Keratinocyte (primary cell): ENCODE measurements at regions not wholly inside any gene's neighbourhood (a gene's known extent, or its start where the extent isn't known, plus 50 kb on each side); places are given as distances from the start of the nearest gene placed in this dataset.

ENCODE experiments used
- DNase-seq: peaks from one replicate; pipeline ENCODE4 v3.0.0-alpha.2; 2011; ENCODE audit warnings: low read depth, missing footprints, low spot score
- FAIRE-seq: peaks from 2 replicates; lab custom pipeline; 2011; peaks lifted over from hg19 to GRCh38; lab: Jason Lieb, UNC
- H2AFZ ChIP-seq: 2 replicates; pipeline ENCODE4 v1.6.0; 2012; ENCODE audit warnings: low read length, control low read depth, inconsistent platforms; ENCODE audit not compliant: control insufficient read depth
- H3K27ac ChIP-seq: 2 replicates; pipeline ENCODE4 v1.5.1; 2011; ENCODE audit warnings: low read length; ENCODE audit not compliant: control insufficient read depth, insufficient read depth
- H3K27me3 ChIP-seq: 3 replicates; pipeline ENCODE4 v1.6.0; 2011; ENCODE audit warnings: low read length; ENCODE audit not compliant: control insufficient read depth, insufficient read depth; ENCODE audit errors: extremely low read depth
- H3K36me3 ChIP-seq, 2 experiments: 2 replicates in 1 of 2; 3 replicates in 1 of 2; pipeline ENCODE4 v1.5.1; 2011; ENCODE audit warnings: low read length in 2 of 2, mild to moderate bottlenecking in 1 of 2; ENCODE audit not compliant: control insufficient read depth in 2 of 2, insufficient read depth in 2 of 2; ENCODE audit errors: extremely low read depth in 1 of 2
- H3K4me1 ChIP-seq: 3 replicates; pipeline ENCODE4 v1.5.1; 2011; ENCODE audit warnings: low read length; ENCODE audit not compliant: control insufficient read depth, insufficient read depth; ENCODE audit errors: extremely low read depth
- H3K4me2 ChIP-seq: 3 replicates; pipeline ENCODE4 v1.6.0; 2011; ENCODE audit warnings: low read depth, low read length; ENCODE audit not compliant: control insufficient read depth, insufficient read depth; ENCODE audit errors: extremely low read depth
- H3K4me3 ChIP-seq, 3 experiments: fragments of 200-600 bp in 1 of 3; sonication (generic) in 1 of 3; 2 replicates in 2 of 3; 3 replicates in 1 of 3; pipeline ENCODE4 v1.5.1; 2011 to 2016; ENCODE audit warnings: low read length in 3 of 3, mild to moderate bottlenecking in 3 of 3, control low read depth in 2 of 3, inconsistent platforms in 1 of 3, low read depth in 1 of 3, mixed read lengths in 1 of 3, mixed run types in 1 of 3, moderate library complexity in 1 of 3; ENCODE audit not compliant: control insufficient read depth in 2 of 3, insufficient read depth in 2 of 3; ENCODE audit errors: extremely low read depth in 1 of 3
- H3K79me2 ChIP-seq: 2 replicates; pipeline ENCODE4 v1.6.0; 2012; ENCODE audit warnings: low read length; ENCODE audit not compliant: control insufficient read depth, insufficient read depth
- H3K9ac ChIP-seq: 3 replicates; pipeline ENCODE4 v1.6.0; 2011; ENCODE audit warnings: low read length; ENCODE audit not compliant: control insufficient read depth, insufficient read depth; ENCODE audit errors: extremely low read depth
- H3K9me1 ChIP-seq: 3 replicates; pipeline ENCODE4 v1.6.0; 2011; ENCODE audit warnings: low read length; ENCODE audit not compliant: control insufficient read depth, insufficient read depth; ENCODE audit errors: extremely low read depth
- H3K9me3 ChIP-seq: 2 replicates; pipeline ENCODE4 v1.5.1; 2012; ENCODE audit warnings: low read depth, low read length; ENCODE audit not compliant: control insufficient read depth
- H4K20me1 ChIP-seq: 3 replicates; pipeline ENCODE4 v1.6.0; 2011; ENCODE audit warnings: low read length; ENCODE audit not compliant: control insufficient read depth, insufficient read depth; ENCODE audit errors: extremely low read depth
- CTCF ChIP-seq, 3 experiments: IDR thresholded peaks in 1 of 3; conservative IDR thresholded peaks in 1 of 3; optimal IDR thresholded peaks in 1 of 3; 2 replicates in 2 of 3; 3 replicates in 1 of 3; pipeline versions ENCODE3 to v1.5.1; 2011; ENCODE audit warnings: low read length in 3 of 3, mild to moderate bottlenecking in 3 of 3, moderate library complexity in 2 of 3, control low read depth in 1 of 3, inconsistent platforms in 1 of 3; ENCODE audit not compliant: insufficient read depth in 2 of 3; ENCODE audit errors: extremely low read depth in 1 of 3
- EZH2 ChIP-seq: IDR thresholded peaks from one replicate; pipeline ENCODE4 v1.6.1; 2012; ENCODE audit warnings: inconsistent platforms, mild to moderate bottlenecking, low read length, moderate library complexity
- dilution Hi-C: fragments of 300-500 bp; cut with MboI; formaldehyde crosslinking; loops from one replicate; pipeline ENCODE4 v1.7.0; 2020; ENCODE audit warnings: low sequenced_read_pairs; ENCODE audit not compliant: extremely low pct_ligation_motif_present

- dilution Hi-C loops: no loop called here
- FAIRE-seq (no peak), DNase-seq (no peak)
- H4K20me1 ChIP-seq: no peaks in the 10 kb centered on the region
- H3K9me1 ChIP-seq: no peaks in the 10 kb centered on the region
- TF ChIP-seq EZH2 (no peak), CTCF (optimal IDR thresholded peaks at IDR 0.05 in 1 of 3, IDR thresholded peaks at IDR 0.05 in 1 of 3, conservative IDR thresholded peaks at IDR 0.05 in 1 of 3; ENCODE audit: extremely low read depth in 1 of 3, insufficient read depth in 2 of 3, low read length in 3 of 3) (no peak)
- H3K9ac ChIP-seq: no peak overlapping the region
- no peak overlapping the region for H2AFZ ChIP-seq
- H3K27me3 ChIP-seq: peaks cover 5% of the 10 kb centered on the region
- H3K9me3 ChIP-seq: no peaks in the 10 kb centered on the region
- H3K4me3 ChIP-seq: no peak overlapping the region
- no peaks in the 10 kb centered on the region for H3K36me3 ChIP-seq
- no peaks in the 10 kb centered on the region for H3K79me2 ChIP-seq
- no peak overlapping the region for H3K27ac ChIP-seq
- H3K4me2 ChIP-seq: no peak overlapping the region
- H3K4me1 ChIP-seq: no peaks in the 10 kb centered on the region
Observed at GRCh38 chr16:22736791-22737190, 77.2 kb upstream of the HS3ST2 start.

- H3K9me1 ChIP-seq: no peaks in the 10 kb centered on the region
- no peak overlapping the region for H3K4me2 ChIP-seq
- no peaks in the 10 kb centered on the region for H3K9me3 ChIP-seq
- no peak overlapping the region for H2AFZ ChIP-seq
- no peak for DNase-seq
- no peaks in the 10 kb centered on the region for H3K36me3 ChIP-seq
- TF ChIP-seq EZH2 (no peak), CTCF (optimal IDR thresholded peaks at IDR 0.05 in 1 of 3, IDR thresholded peaks at IDR 0.05 in 1 of 3, conservative IDR thresholded peaks at IDR 0.05 in 1 of 3; ENCODE audit: extremely low read depth in 1 of 3, insufficient read depth in 2 of 3, low read length in 3 of 3) (no peak)
- H3K27ac ChIP-seq: no peak overlapping the region
- H3K9ac ChIP-seq: no peak overlapping the region
- FAIRE-seq: no peak
- no peaks in the 10 kb centered on the region for H3K79me2 ChIP-seq
- dilution Hi-C loops: no loop called here
- no peaks in the 10 kb centered on the region for H3K4me1 ChIP-seq
- H3K27me3 ChIP-seq: peaks cover 3% of the 10 kb centered on the region
- H4K20me1 ChIP-seq: no peaks in the 10 kb centered on the region
- no peak overlapping the region for H3K4me3 ChIP-seq
Observed at GRCh38 chr16:22739077-22739476, 74.9 kb upstream of the HS3ST2 start.
